Muscle of leg (tissue), 3 donors: ENCODE measurements at regions not wholly inside any gene's neighbourhood (a gene's known extent, or its start where the extent isn't known, plus 50 kb on each side); places are given as distances from the start of the nearest gene placed in this dataset.

ENCODE experiments used
- DNase-seq: peaks from one replicate; pipeline ENCODE4 v3.0.0; 2013
- H3K27ac ChIP-seq: one replicate; pipeline ENCODE4 v1.5.1; 2013; ENCODE audit warnings: mild to moderate bottlenecking, low read length, control low read depth
- H3K27me3 ChIP-seq: one replicate; pipeline ENCODE4 v1.6.1; 2013; ENCODE audit warnings: low read length; ENCODE audit not compliant: control insufficient read depth, insufficient read depth
- H3K36me3 ChIP-seq: one replicate; pipeline ENCODE4 v1.6.1; 2013; ENCODE audit warnings: low read length; ENCODE audit not compliant: control insufficient read depth, insufficient read depth
- H3K4me1 ChIP-seq: one replicate; pipeline ENCODE4 v1.6.1; 2013; ENCODE audit warnings: low read length; ENCODE audit not compliant: control insufficient read depth, insufficient read depth
- H3K4me3 ChIP-seq: one replicate; pipeline ENCODE4 v1.5.1; 2013; ENCODE audit warnings: low read length, control low read depth
- H3K9me3 ChIP-seq: replicated peaks from 2 replicates; pipeline ENCODE4 v1.6.1; 2013; ENCODE audit warnings: low read depth, low read length; ENCODE audit not compliant: control insufficient read depth
- WGBS: methylation state at CpG from one replicate; pipeline ENCODE4 v1.1.5; 2013; ENCODE audit warnings: missing lambda C conversion rate; ENCODE audit not compliant: insufficient coverage; 5-methylcytosine and 5-hydroxymethylcytosine counted together

DNA sequence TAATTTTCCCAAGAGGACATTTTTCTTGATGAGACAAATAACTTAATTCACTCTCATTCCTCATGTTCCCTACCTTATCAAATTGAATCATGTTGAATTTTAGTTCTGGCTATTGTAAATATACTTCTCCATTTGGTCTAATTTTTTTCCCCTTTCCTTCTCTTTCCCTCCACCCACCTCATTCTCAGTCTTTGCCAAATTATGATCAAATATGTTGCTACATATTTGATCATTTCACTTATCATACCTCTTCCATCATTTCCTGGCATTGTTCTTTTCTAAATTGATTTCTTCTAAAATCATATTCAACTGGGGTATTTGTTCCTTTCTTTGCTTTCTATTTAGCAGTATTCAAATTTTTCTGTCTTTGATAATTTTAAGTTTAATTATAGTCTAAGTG is 52.3 kb downstream of the HDGFL1 start:
- no peak for DNase-seq
- Histone ChIP-seq H3K9me3 (peaks cover 3% of the 10 kb centered on the region), H3K27me3 (no peaks in the 10 kb centered on the region), H3K27ac (no peak overlapping the region), H3K4me1 (no peaks in the 10 kb centered on the region), H3K36me3 (no peaks in the 10 kb centered on the region), H3K4me3 (no peak overlapping the region)

DNA sequence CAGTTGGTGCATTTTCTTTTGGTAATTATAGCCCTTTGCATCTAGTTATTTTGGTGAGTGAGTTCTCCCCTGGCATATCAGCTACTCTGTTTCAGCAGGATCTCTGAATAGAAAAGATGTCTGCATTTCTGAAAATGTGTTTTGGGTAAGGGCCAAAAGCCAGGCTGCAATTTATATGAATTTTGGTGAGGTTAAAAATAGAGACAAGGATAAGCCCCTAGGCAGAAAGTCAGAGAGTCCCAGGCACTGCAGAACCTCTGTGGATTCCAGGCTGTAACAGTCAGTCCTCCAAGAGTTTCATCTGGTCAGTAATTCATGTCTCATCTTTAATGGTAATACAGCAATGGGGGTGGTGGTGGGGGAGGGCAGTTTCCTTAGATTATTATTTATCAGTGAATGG is 53.0 kb downstream of the HDGFL1 start:
- no peaks in the 10 kb centered on the region for H3K27me3 ChIP-seq
- H3K4me1 ChIP-seq: no peaks in the 10 kb centered on the region
- no peaks in the 10 kb centered on the region for H3K36me3 ChIP-seq
- no peak overlapping the region for H3K4me3 ChIP-seq
- DNase-seq: peak; percentile 26
- peaks cover 4% of the 10 kb centered on the region for H3K9me3 ChIP-seq
- H3K27ac ChIP-seq: peak overlapping the region; percentile 22

DNA sequence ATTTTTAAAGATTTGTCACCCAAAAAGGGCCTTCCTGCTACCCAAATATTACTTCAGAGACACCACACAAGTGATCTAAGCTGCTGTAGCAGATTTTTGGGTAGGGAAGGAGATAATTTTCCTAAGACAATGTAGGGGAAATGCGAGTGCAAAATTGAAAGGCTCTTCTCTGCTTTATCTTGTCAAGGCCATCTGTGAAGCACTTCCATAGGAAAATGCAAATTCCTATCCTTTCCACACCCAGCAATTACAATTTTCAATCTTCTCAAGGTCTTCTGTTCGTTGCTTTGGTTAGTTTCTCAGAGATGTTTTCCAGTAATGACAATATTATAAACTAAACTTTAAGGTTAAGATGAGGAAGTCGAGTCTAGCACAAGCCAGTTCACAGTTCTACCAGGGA is 53.4 kb downstream of the HDGFL1 start:
- Histone ChIP-seq H3K27ac (peak overlapping the region; percentile 22), H3K4me1 (no peaks in the 10 kb centered on the region), H3K4me3 (no peak overlapping the region), H3K36me3 (no peaks in the 10 kb centered on the region), H3K27me3 (no peaks in the 10 kb centered on the region), H3K9me3 (peaks cover 6% of the 10 kb centered on the region)
- DNase-seq: no peak
- WGBS: no CpG with 5 or more reads among the region's 3 CpGs

DNA sequence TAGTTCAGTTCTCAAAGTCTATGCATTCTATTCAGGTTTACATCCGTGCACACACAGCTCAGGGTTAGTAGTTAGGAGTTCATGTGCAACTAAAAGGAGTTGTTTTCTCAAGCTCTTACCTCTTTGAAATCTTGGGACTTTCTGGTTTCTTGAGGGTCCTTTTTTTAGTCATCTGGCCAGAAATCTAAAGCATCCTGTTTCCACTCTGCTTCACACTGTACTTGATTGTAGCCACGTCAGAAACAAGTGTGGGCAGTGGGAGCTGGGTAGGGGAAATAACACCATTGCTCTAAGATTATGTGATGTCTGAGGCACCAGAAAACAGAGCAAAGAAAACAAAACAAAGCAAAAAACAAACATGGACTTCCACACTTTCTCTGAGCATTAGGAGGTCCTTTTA is 58.3 kb downstream of the HDGFL1 start:
- Histone ChIP-seq H3K36me3 (no peaks in the 10 kb centered on the region), H3K27ac (no peak overlapping the region), H3K27me3 (no peaks in the 10 kb centered on the region), H3K9me3 (peaks cover 5% of the 10 kb centered on the region), H3K4me3 (no peak overlapping the region), H3K4me1 (peaks cover 9% of the 10 kb centered on the region)
- no peak for DNase-seq
- no CpG with 5 or more reads among the region's 2 CpGs for WGBS

DNA sequence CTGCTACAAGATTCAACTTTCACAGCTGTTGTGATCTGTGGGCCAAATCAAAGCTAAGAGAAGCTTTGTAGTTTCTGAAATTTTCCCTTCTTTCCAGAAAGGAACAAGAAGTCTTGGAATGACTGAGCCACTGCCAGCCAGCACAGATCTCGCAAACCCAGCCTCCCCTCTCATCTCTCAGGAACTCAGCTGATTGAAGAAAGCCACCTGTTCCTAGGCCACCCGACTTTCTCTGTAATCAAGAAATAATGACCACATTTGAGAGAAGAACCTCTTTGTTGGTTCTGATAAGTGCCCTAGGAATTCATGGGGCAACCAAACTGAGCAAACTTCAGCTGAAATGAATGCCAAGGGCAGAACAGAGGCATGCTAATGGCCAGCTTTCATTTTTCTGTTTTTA is 61.7 kb downstream of the HDGFL1 start:
- DNase-seq: peak; percentile 53
- Histone ChIP-seq H3K4me3 (no peak overlapping the region), H3K9me3 (peaks cover 5% of the 10 kb centered on the region), H3K27me3 (no peaks in the 10 kb centered on the region), H3K36me3 (no peaks in the 10 kb centered on the region), H3K4me1 (peaks cover 9% of the 10 kb centered on the region), H3K27ac (peak overlapping the region; percentile 65)
- WGBS: 20% methylated on average over 1 of the region's 2 CpGs

DNA sequence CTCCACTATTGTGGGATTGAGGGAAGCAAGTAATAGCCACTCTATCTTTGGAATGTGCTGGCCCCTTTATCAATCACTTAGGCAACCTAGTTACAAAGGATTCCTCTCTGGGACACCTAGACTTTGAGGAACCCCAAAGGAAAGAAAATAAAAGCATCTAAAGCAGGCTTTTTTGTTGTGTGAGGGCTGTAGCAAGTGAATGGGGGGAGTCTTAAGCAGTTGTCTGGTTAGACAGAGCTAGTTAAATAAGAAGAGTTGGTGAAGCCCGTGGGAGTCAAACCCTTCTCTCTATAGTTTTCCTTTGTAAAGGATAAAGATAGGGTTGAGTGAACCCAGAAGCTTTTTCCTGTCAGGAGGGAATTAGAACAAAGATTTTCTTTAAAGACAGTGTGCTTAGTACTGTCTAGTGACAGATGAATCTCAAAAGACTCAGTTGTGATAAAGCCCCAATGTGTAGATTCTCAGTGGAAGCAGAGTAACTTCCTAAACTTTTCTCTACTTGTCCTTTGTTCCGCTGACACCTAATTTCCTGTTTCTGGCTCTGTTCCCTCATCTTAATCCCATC is 63.3 kb downstream of the HDGFL1 start:
- no peaks in the 10 kb centered on the region for H3K27me3 ChIP-seq
- H3K9me3 ChIP-seq: peaks cover under 1% of the 10 kb centered on the region
- H3K36me3 ChIP-seq: no peaks in the 10 kb centered on the region
- no peak overlapping the region for H3K27ac ChIP-seq
- no peak overlapping the region for H3K4me3 ChIP-seq
- H3K4me1 ChIP-seq: peaks cover 9% of the 10 kb centered on the region
- no CpG with 5 or more reads among the region's 2 CpGs for WGBS
- DNase-seq: no peak

DNA sequence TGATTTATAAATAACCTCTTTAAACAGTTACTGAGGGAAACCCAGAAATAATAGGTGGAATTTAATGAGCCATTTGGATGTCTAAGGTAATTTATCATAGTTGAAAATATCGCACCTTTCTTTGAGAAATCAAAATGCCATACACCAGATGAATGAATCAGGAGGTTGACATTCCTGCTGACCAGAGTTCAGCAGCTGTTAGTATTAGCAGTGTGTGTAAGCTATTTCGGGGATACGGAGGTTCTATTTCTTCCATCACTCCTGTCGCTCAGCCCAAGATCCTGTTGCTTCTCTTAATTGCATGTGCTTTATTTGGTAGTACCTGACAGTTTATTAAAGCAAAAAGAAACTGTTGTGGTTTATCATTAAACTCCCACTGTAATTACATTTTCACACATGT is 67.1 kb downstream of the HDGFL1 start:
- Histone ChIP-seq H3K4me1 (peaks cover 5% of the 10 kb centered on the region), H3K27me3 (no peaks in the 10 kb centered on the region), H3K4me3 (no peak overlapping the region), H3K9me3 (no peaks in the 10 kb centered on the region), H3K27ac (no peak overlapping the region), H3K36me3 (no peaks in the 10 kb centered on the region)
- no CpG with 5 or more reads among the region's 4 CpGs for WGBS
- peak; percentile 40 for DNase-seq

DNA sequence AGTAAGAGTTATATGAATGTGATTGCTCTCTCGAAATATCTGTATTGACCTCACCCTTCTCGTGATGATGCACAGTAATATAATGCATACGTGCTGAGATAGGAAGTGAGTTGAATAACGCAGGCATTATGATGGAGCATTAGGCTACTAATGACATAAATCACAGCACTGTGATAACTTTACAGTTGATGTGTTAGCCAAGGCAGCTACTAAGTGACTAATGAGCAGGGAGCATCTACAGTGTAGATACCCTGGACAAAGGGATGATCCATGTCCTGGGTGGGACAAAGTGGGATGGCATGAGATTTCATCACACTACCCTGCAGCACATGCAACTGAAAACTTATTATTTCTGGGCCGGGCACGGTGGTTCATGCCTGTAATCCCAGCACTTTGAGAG is 68.4 kb downstream of the HDGFL1 start:
- Histone ChIP-seq H3K36me3 (no peaks in the 10 kb centered on the region), H3K27ac (no peak overlapping the region), H3K27me3 (no peaks in the 10 kb centered on the region), H3K9me3 (no peaks in the 10 kb centered on the region), H3K4me1 (no peaks in the 10 kb centered on the region), H3K4me3 (no peak overlapping the region)
- no CpG with 5 or more reads among the region's 6 CpGs for WGBS
- DNase-seq: no peak

DNA sequence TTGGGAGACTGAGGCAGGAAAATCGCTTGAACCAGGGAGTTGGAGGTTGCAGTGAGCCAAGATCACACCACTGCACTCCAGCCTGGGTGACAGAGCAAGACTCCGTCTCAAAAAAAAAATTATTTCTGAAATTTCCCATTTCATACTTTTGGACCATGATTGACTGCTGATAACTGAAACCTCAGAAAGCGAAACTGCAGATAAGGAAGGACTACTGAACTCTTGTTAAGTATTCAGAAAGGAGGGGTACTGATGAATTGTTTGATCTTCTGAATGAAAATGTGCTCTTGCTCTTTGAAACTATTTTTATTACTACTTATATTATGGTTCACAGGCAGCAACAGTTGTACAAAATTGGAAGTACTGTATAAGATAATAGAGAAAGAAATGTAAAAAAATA is 69.0 kb downstream of the HDGFL1 start:
- Histone ChIP-seq H3K4me3 (no peak overlapping the region), H3K9me3 (no peaks in the 10 kb centered on the region), H3K36me3 (no peaks in the 10 kb centered on the region), H3K4me1 (no peaks in the 10 kb centered on the region), H3K27ac (no peak overlapping the region), H3K27me3 (no peaks in the 10 kb centered on the region)
- WGBS: 60% methylated on average over 1 of the region's 3 CpGs
- no peak for DNase-seq

DNA sequence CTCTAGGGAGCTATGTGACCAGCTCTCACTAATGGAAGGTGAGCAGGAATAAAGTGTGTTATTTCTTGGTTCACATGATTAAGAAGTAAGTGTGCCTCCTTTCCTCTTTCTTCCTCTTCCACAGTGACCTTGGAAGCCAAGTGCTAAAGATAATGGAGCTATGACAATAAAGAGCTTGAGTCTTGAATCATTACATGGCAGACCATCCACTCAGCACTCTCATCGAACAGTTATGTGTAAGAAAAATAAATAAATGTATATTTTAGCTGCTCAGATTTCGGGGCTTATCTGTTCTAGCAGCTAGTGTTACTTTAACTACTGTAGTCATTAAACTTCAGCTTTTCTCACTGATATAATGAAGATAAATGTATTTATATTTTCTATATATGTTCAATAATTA is 72.9 kb downstream of the HDGFL1 start:
- no peaks in the 10 kb centered on the region for H3K27me3 ChIP-seq
- H3K27ac ChIP-seq: no peak overlapping the region
- H3K4me1 ChIP-seq: no peaks in the 10 kb centered on the region
- no peak for DNase-seq
- no peak overlapping the region for H3K4me3 ChIP-seq
- H3K36me3 ChIP-seq: no peaks in the 10 kb centered on the region
- H3K9me3 ChIP-seq: no peaks in the 10 kb centered on the region
- no CpG with 5 or more reads among the region's 2 CpGs for WGBS

DNA sequence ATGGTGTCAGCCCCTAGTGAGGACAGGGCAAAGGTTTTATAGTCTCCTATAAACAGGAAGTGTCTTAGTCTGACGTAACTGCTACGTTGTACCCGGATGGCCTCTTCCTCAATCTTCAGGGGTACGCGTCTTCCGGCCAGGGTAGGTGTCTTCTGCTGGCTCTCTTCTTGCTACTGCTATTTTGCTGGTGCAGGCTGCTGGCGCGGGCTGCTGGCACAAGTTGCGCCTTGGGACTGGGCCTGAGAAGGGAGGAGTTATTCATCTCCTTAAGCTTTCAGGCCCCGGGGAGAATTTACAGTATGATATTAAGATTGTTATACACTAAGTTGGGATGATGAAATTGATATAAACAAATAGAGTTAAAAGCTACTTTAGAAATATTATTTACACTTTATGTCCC is 74.4 kb downstream of the HDGFL1 start:
- H3K4me1 ChIP-seq: no peaks in the 10 kb centered on the region
- H3K27me3 ChIP-seq: no peaks in the 10 kb centered on the region
- no peak overlapping the region for H3K27ac ChIP-seq
- H3K4me3 ChIP-seq: no peak overlapping the region
- 77% methylated on average over 4 of the region's 10 CpGs for WGBS
- no peak for DNase-seq
- no peaks in the 10 kb centered on the region for H3K9me3 ChIP-seq
- no peaks in the 10 kb centered on the region for H3K36me3 ChIP-seq
